H1 (cell line): ENCODE measurements at regions not wholly inside any gene's neighbourhood (a gene's known extent, or its start where the extent isn't known, plus 50 kb on each side); places are given as distances from the start of the nearest gene placed in this dataset.

Experiments
- CTCF ChIA-PET: fragments of 300-600 bp; sonication (Branson Sonifier 250); formaldehyde crosslinking; loops from one replicate; lab custom pipeline; 2021; ENCODE audit not compliant: partially characterized antibody; lab: Charles Lee
- POLR2A ChIA-PET: fragments of 300-600 bp; sonication (Branson Sonifier 250); formaldehyde crosslinking; loops from one replicate; lab custom pipeline; 2021; ENCODE audit warnings: inconsistent platforms; ENCODE audit not compliant: partially characterized antibody; lab: Charles Lee
- DNase-seq, 2 experiments: peaks; one replicate each; pipeline versions ENCODE4 v3.0.0 to v3.0.0-alpha.2; 2010 to 2022; ENCODE audit warnings: low spot score in 2 of 2, low read depth in 1 of 2, mixed read lengths in 1 of 2
- FAIRE-seq: peaks from 2 replicates; lab custom pipeline; 2011; peaks lifted over from hg19 to GRCh38; lab: Jason Lieb, UNC
- H2AFZ ChIP-seq: 2 replicates; pipeline ENCODE4 v1.8.1; 2012; ENCODE audit warnings: low read length, inconsistent platforms
- H2AK5ac ChIP-seq: 2 replicates; pipeline ENCODE4 v1.6.1; 2013; ENCODE audit warnings: low read depth, low read length
- H2BK120ac ChIP-seq: replicated peaks from 2 replicates; pipeline ENCODE3; 2013; ENCODE audit warnings: low read depth, low read length, inconsistent platforms
- H2BK12ac ChIP-seq: 2 replicates; pipeline ENCODE4 v1.6.1; 2013; ENCODE audit warnings: low read depth, low read length
- H2BK15ac ChIP-seq: 2 replicates; pipeline ENCODE4 v1.6.1; 2013; ENCODE audit warnings: low read length
- H2BK20ac ChIP-seq: 2 replicates; pipeline ENCODE4 v1.6.1; 2013; ENCODE audit warnings: low read length
- H2BK5ac ChIP-seq: 2 replicates; pipeline ENCODE4 v1.6.1; 2013; ENCODE audit warnings: low read depth, low read length
- H3K14ac ChIP-seq: 2 replicates; pipeline ENCODE4 v1.6.1; 2013; ENCODE audit warnings: inconsistent platforms; ENCODE audit not compliant: insufficient read length
- H3K18ac ChIP-seq: 2 replicates; pipeline ENCODE4 v1.6.1; 2013; ENCODE audit warnings: low read length; ENCODE audit errors: extremely low read depth
- H3K23ac ChIP-seq: 2 replicates; pipeline ENCODE4 v1.6.1; 2013; ENCODE audit warnings: inconsistent platforms; ENCODE audit not compliant: insufficient read length
- H3K23me2 ChIP-seq: 2 replicates; pipeline ENCODE4 v1.6.1; 2013; ENCODE audit warnings: low read depth, low read length
- H3K27ac ChIP-seq: 2 replicates; pipeline ENCODE4 v1.6.1; 2011; ENCODE audit warnings: low read depth, low read length, inconsistent platforms
- H3K27me3 ChIP-seq, 4 experiments: replicated peaks in 1 of 4; 1 replicate in 1 of 4; 2 replicates in 3 of 4; pipeline versions ENCODE4 v1.6.1 to v1.8.1; 2011 to 2013; ENCODE audit warnings: low read length in 3 of 4, mild to moderate bottlenecking in 3 of 4, inconsistent platforms in 2 of 4, mixed read lengths in 2 of 4, moderate library complexity in 1 of 4; ENCODE audit not compliant: control insufficient read depth in 3 of 4, insufficient read depth in 3 of 4; ENCODE audit errors: extremely low read depth in 1 of 4
- H3K36me3 ChIP-seq, 4 experiments: 2 replicates each; pipeline versions ENCODE4 v1.6.1 to v1.8.1; 2011 to 2013; ENCODE audit warnings: mild to moderate bottlenecking in 4 of 4, low read length in 3 of 4, moderate library complexity in 2 of 4, control low read depth in 1 of 4, inconsistent platforms in 1 of 4; ENCODE audit not compliant: insufficient read depth in 4 of 4, control insufficient read depth in 2 of 4
- H3K4ac ChIP-seq: replicated peaks from 2 replicates; pipeline ENCODE3; 2013; ENCODE audit warnings: low read length, low read depth, mixed read lengths, inconsistent platforms; ENCODE audit not compliant: insufficient read length
- H3K4me1 ChIP-seq, 4 experiments: replicated peaks in 1 of 4; 1 replicate in 1 of 4; 2 replicates in 3 of 4; pipeline versions ENCODE4 v1.6.1 to v1.8.1; 2011 to 2013; ENCODE audit warnings: low read length in 3 of 4, inconsistent platforms in 2 of 4, mixed read lengths in 1 of 4; ENCODE audit not compliant: insufficient read depth in 4 of 4, control insufficient read depth in 3 of 4
- H3K4me2 ChIP-seq, 2 experiments: 2 replicates each; pipeline versions ENCODE4 v1.6.1 to v1.8.1; 2011 to 2013; ENCODE audit warnings: low read depth in 2 of 2, low read length in 2 of 2, control low read depth in 1 of 2, inconsistent platforms in 1 of 2, mild to moderate bottlenecking in 1 of 2; ENCODE audit not compliant: insufficient read depth in 1 of 2
- H3K4me3 ChIP-seq, 4 experiments: fragments of 200-600, 300-600 bp in 1 of 4; sonication (generic), shearing (Covaris generic), sonication (Bioruptor Twin) in 1 of 4; 2 replicates each; pipeline versions ENCODE4 v1.5.1 to v1.8.1; 2011 to 2016; ENCODE audit warnings: low read length in 4 of 4, low read depth in 3 of 4, control low read depth in 2 of 4, inconsistent platforms in 2 of 4, mild to moderate bottlenecking in 2 of 4, mixed read lengths in 1 of 4, moderate library complexity in 1 of 4; ENCODE audit not compliant: insufficient read depth in 2 of 4; ENCODE audit errors: extremely low read depth in 1 of 4
- H3K56ac ChIP-seq: replicated peaks from 2 replicates; pipeline ENCODE3; 2013; ENCODE audit warnings: low read depth, mild to moderate bottlenecking, mixed read lengths, low read length, inconsistent platforms; ENCODE audit not compliant: insufficient read length
- H3K79me1 ChIP-seq: 2 replicates; pipeline ENCODE4 v1.6.1; 2013; ENCODE audit warnings: low read depth, low read length, control low read depth
- H3K79me2 ChIP-seq, 2 experiments: 2 replicates each; pipeline versions ENCODE4 v1.6.1 to v1.8.1; 2012 to 2013; ENCODE audit warnings: low read length in 2 of 2, mild to moderate bottlenecking in 2 of 2, inconsistent platforms in 1 of 2; ENCODE audit not compliant: insufficient read depth in 2 of 2, control insufficient read depth in 1 of 2
- H3K9ac ChIP-seq, 4 experiments: replicated peaks in 1 of 4; 1 replicate in 1 of 4; 2 replicates in 3 of 4; pipeline versions ENCODE4 v1.6.1 to v1.8.1; 2011 to 2013; ENCODE audit warnings: low read depth in 3 of 4, low read length in 3 of 4, control low read depth in 2 of 4, mild to moderate bottlenecking in 2 of 4, moderate library complexity in 2 of 4, inconsistent platforms in 1 of 4; ENCODE audit errors: extremely low read depth in 1 of 4
- H3K9me3 ChIP-seq, 2 experiments: 2 replicates each; pipeline versions ENCODE4 v1.6.1 to v1.8.1; 2012 to 2013; ENCODE audit warnings: mild to moderate bottlenecking in 2 of 2, moderate library complexity in 2 of 2, control low read depth in 1 of 2, inconsistent platforms in 1 of 2, low read depth in 1 of 2, low read length in 1 of 2, mixed read lengths in 1 of 2; ENCODE audit not compliant: insufficient read depth in 2 of 2
- H4K20me1 ChIP-seq, 2 experiments: replicated peaks in 1 of 2; 2 replicates each; pipeline versions ENCODE3 to v1.8.1; 2011 to 2013; ENCODE audit warnings: inconsistent platforms in 2 of 2, low read length in 2 of 2, mild to moderate bottlenecking in 1 of 2; ENCODE audit not compliant: insufficient read depth in 2 of 2, control insufficient read depth in 1 of 2
- H4K5ac ChIP-seq: 2 replicates; pipeline ENCODE4 v1.6.1; 2013; ENCODE audit warnings: low read length, low read depth, mixed read lengths, inconsistent platforms; ENCODE audit not compliant: insufficient read length
- H4K8ac ChIP-seq: 2 replicates; pipeline ENCODE4 v1.8.0; 2013; ENCODE audit warnings: mild to moderate bottlenecking, moderate library complexity, low read length, inconsistent platforms; ENCODE audit not compliant: insufficient read depth; ENCODE audit errors: extremely low read depth
- H4K91ac ChIP-seq: replicated peaks from 2 replicates; pipeline ENCODE3; 2013; ENCODE audit warnings: low read length, mixed read lengths, inconsistent platforms; ENCODE audit not compliant: insufficient read length
- CBX5 ChIP-seq: fragments of 300-800, 300-1000 bp; sonication (generic); IDR thresholded peaks from 2 replicates; pipeline ENCODE4 v1.7.1; 2016; ENCODE audit warnings: antibody characterized with exemption, low read length, low read depth
- EP300 ChIP-seq, 2 experiments: IDR thresholded peaks; 1 replicate in 1 of 2; 2 replicates in 1 of 2; pipeline ENCODE4 v1.6.1; 2011 to 2012; ENCODE audit warnings: low read depth in 2 of 2, low read length in 2 of 2, mild to moderate bottlenecking in 2 of 2, borderline replicate concordance in 1 of 2, inconsistent platforms in 1 of 2, moderate library complexity in 1 of 2
- EZH2 ChIP-seq: fragments of 200-600 bp; sonication (generic); IDR thresholded peaks from 2 replicates; pipeline ENCODE4 v1.7.1; 2012; ENCODE audit warnings: low read depth, mild to moderate bottlenecking, moderate library complexity, low read length, inconsistent platforms; ENCODE audit not compliant: severe bottlenecking
- GTF2F1 ChIP-seq: IDR thresholded peaks from 2 replicates; pipeline ENCODE4 v1.6.1; 2012; ENCODE audit warnings: low read depth, low read length, improper control_type of control experiment, borderline replicate concordance
- SP1 ChIP-seq: IDR thresholded peaks from 2 replicates; pipeline ENCODE4 v1.6.1; 2011; ENCODE audit warnings: low read depth, low read length
- TAF1 ChIP-seq: IDR thresholded peaks from 2 replicates; pipeline ENCODE4 v1.6.1; 2011; ENCODE audit warnings: mild to moderate bottlenecking, low read depth, low read length
- TAF7 ChIP-seq: optimal IDR thresholded peaks from 2 replicates; pipeline ENCODE3; 2011; ENCODE audit warnings: low read depth, mild to moderate bottlenecking, inconsistent platforms, low read length, moderate library complexity, borderline replicate concordance
- WGBS, 2 experiments: shearing (Covaris generic) in 1 of 2; methylation state at CpG; one replicate each; pipeline versions ENCODE4 v1.1.6 to v1.1.7; 2013 to 2015; ENCODE audit warnings: low lambda C conversion rate in 2 of 2, mixed read lengths in 2 of 2, inconsistent platforms in 1 of 2, low coverage in 1 of 2, missing lambda C conversion rate in 1 of 2; ENCODE audit not compliant: insufficient replicate concordance in 2 of 2, insufficient coverage in 1 of 2, insufficient read length in 1 of 2; ENCODE audit errors: extremely low coverage in 1 of 2, missing lambda C conversion rate in 1 of 2; 5-methylcytosine and 5-hydroxymethylcytosine counted together
- TF ChIP-seq, protein P1 (sequence below): IDR thresholded peaks from 2 replicates; pipeline ENCODE4 v1.6.1; 2012; ENCODE audit warnings: inconsistent platforms

DNA sequence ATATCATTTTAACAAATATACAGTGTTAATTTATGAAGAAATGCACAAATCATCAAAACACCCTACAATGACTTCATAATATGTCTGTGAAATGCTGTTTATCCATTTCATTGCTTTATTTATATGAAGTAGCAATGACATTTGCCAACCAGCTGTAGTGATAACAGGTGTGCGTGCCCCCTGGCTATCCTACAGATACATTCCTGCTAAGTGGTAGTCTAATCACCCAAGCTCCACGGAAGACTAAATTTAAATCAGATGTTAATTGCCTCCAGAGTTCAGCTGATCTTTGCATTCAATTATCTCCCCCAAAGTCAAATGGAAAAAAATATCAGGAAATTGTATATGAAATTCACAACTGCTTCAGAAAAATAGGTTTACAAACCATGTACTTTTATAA is 1164.2 kb upstream of the LRRN3 start:
- Histone ChIP-seq H2BK15ac (no peak overlapping the region), H3K9ac (no peak overlapping the region), H3K79me2 (no peaks in the 10 kb centered on the region), H3K4ac (no peak overlapping the region), H2BK120ac (no peak overlapping the region), H3K4me2 (no peak overlapping the region), H3K23ac (no peak overlapping the region), H3K14ac (no peak overlapping the region), H3K9me3 (peaks cover 16% of the 10 kb centered on the region in 2 experiments; a peak in 3 of 4 replicates), H2BK5ac (no peak overlapping the region), H2BK12ac (no peak overlapping the region), H4K8ac (no peak overlapping the region), H3K56ac (no peak overlapping the region), H3K4me1 (peaks cover 0 to 3% (median 0%) of the 10 kb centered on the region in 4 experiments; a peak in 2 of 7 replicates), H3K27me3 (no peaks in the 10 kb centered on the region), H2BK20ac (no peak overlapping the region), H3K4me3 (no peak overlapping the region), H2AK5ac (no peak overlapping the region), H3K23me2 (no peaks in the 10 kb centered on the region; the same call in 1 of the 2 replicates), H2AFZ (no peak overlapping the region), H3K79me1 (no peaks in the 10 kb centered on the region), H3K27ac (no peak overlapping the region), H3K18ac (no peak overlapping the region), H3K36me3 (no peaks in the 10 kb centered on the region), H4K20me1 (no peaks in the 10 kb centered on the region), H4K5ac (no peak overlapping the region), H4K91ac (no peak overlapping the region)
- WGBS, 2 experiments = 48% methylated on average over 2 of the region's 2 CpGs; no CpG with 5 or more reads in 1 of the 2 experiments
- POLR2A ChIA-PET = no interaction called here
- CTCF ChIA-PET = no interaction called here
- DNase-seq (no peak), FAIRE-seq (no peak)
- TF ChIP-seq TAF1 (no peak), SP1 (no peak), EP300 (IDR thresholded peaks at IDR 0.05; ENCODE audit: borderline replicate concordance in 1 of 2, low read depth in 2 of 2, low read length in 2 of 2) (no peak), CBX5 (no peak), GTF2F1 (no peak), TAF7 (no peak), EZH2 (no peak)
- TF ChIP-seq, protein P1, sequence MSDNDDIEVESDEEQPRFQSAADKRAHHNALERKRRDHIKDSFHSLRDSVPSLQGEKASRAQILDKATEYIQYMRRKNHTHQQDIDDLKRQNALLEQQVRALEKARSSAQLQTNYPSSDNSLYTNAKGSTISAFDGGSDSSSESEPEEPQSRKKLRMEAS = no peak
